IMR-90 (cell line): ENCODE measurements at regions not wholly inside any gene's neighbourhood (a gene's known extent, or its start where the extent isn't known, plus 50 kb on each side); places are given as distances from the start of the nearest gene placed in this dataset.

Experiments used
- CEBPB ChIP-seq: IDR thresholded peaks from 2 replicates; pipeline ENCODE4 v1.6.1; 2012; ENCODE audit warnings: low read depth, low read length, improper control_type of control experiment
- CTCF ChIP-seq: conservative IDR thresholded peaks from 2 replicates; pipeline ENCODE4 v1.5.1; 2012; ENCODE audit warnings: mild to moderate bottlenecking, low read depth, low read length, improper control_type of control experiment
- MAFK ChIP-seq: IDR thresholded peaks from 2 replicates; pipeline ENCODE4 v1.6.1; 2012; ENCODE audit warnings: low read depth, low read length, improper control_type of control experiment
- MAZ ChIP-seq: IDR thresholded peaks from 2 replicates; pipeline ENCODE4 v1.6.1; 2012; ENCODE audit warnings: low read depth, mild to moderate bottlenecking, low read length, improper control_type of control experiment, moderate library complexity, borderline replicate concordance
- POLR2A ChIP-seq: IDR thresholded peaks from 2 replicates; pipeline ENCODE4 v1.6.1; 2012; ENCODE audit warnings: mild to moderate bottlenecking, low read depth, low read length
- RCOR1 ChIP-seq: IDR thresholded peaks from 2 replicates; pipeline ENCODE4 v1.6.1; 2012; ENCODE audit warnings: mild to moderate bottlenecking, low read length, improper control_type of control experiment; ENCODE audit not compliant: insufficient replicate concordance
- SMC3 ChIP-seq: fragments of 150-350 bp; IDR thresholded peaks from 2 replicates; pipeline ENCODE4 v1.6.1; 2016; ENCODE audit warnings: low read depth, mild to moderate bottlenecking, antibody characterized with exemption, low read length, moderate library complexity

DNA sequence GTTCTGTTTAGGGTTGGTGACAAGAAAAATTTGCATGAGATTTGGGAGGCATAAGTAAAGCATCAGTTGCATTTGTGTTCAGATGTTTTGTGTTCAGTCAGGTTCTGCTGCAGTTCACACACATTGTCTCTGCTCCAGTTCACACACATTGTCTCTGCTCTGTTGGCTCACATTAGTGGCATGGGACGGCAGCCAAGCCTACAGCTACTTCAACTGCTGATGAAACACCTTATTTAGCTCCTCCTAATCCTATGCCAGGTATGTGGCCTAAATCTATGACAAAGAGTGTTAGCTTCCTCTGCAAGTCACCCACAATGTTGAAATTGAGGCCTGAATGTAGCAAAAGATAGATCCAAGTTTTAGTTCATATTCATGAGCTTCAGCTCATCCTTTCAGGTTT, 278.1 kb upstream of the SYNCRIP start:
- no peak for TF ChIP-seq POLR2A
- TF ChIP-seq CTCF, result no peak
- TF ChIP-seq CEBPB, result no peak
- TF ChIP-seq MAFK, result no peak
- no peak for TF ChIP-seq SMC3
- no peak for TF ChIP-seq RCOR1
- no peak for TF ChIP-seq MAZ
